ENCODE measurements at regions not wholly inside any gene's neighbourhood (a gene's known extent, or its start where the extent isn't known, plus 50 kb on each side); places are given as distances from the start of the nearest gene placed in this dataset.

DNA sequence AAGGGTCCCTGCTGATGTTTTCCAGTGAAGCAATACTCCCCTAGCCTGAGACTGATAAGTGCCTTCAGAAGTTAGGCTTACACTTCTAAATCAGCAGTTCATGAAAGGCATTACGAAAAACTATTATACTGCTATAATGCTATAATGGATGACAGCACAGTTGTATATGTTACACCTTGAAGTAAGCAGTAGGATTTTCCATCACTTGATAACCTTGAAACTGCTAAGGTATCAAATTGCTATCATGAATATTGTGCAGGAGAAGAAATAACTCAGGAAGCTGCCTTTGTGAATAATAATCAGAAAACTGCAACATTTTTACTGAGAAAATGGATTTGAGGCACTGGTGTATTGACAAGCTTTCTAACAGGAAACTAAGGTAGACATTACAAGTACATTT is 142.3 kb downstream of the HNMT start:
- TF ChIP-seq CTCF (IDR thresholded peaks at IDR 0.05) (no peak), POLR2A (IDR thresholded peaks at IDR 0.05) (no peak), POLR2AphosphoS5 (IDR thresholded peaks at IDR 0.05) (no peak)

All from transverse colon (tissue), 4 donors.